Suppressor macrophage treated with lipopolysaccharide for 4 hours (primary cell): ENCODE measurements at regions not wholly inside any gene's neighbourhood (a gene's known extent, or its start where the extent isn't known, plus 50 kb on each side); places are given as distances from the start of the nearest gene placed in this dataset.
"Not testable (repeated sequence)": the region's sequence is repeated elsewhere in the genome, so short reads cannot be mapped to it uniquely, and the experiment has no call there.

Experiments
- DNase-seq: peaks from one replicate; pipeline ENCODE4 v3.0.0-alpha.2; 2020

- no peak for DNase-seq
Measured at GRCh38 chr4:155441475-155441874, 64.7 kb upstream of the MAP9 start.

- DNase-seq: not testable (repeated sequence)
Measured at GRCh38 chr4:155439760-155440159, 63.0 kb upstream of the MAP9 start.

GRCh38 chr4:155434904-155435303 is 58.1 kb upstream of the MAP9 start:
- DNase-seq: no peak

GRCh38 chr4:155434366-155434765 is 57.6 kb upstream of the MAP9 start:
- no peak for DNase-seq

GRCh38 chr4:155433636-155434360 is 57.0 kb upstream of the MAP9 start:
- DNase-seq: peak; percentile 23

- DNase-seq: no peak
Measured at GRCh38 chr4:155430895-155431795, 54.4 kb upstream of the MAP9 start.

- DNase-seq: no peak
Measured at GRCh38 chr4:155428128-155428527, 51.4 kb upstream of the MAP9 start.

GRCh38 chr4:155426953-155427352 is 50.2 kb upstream of the MAP9 start:
- no peak for DNase-seq
